ENCODE measurements at regions not wholly inside any gene's neighbourhood (a gene's known extent, or its start where the extent isn't known, plus 50 kb on each side); places are given as distances from the start of the nearest gene placed in this dataset.

DNA sequence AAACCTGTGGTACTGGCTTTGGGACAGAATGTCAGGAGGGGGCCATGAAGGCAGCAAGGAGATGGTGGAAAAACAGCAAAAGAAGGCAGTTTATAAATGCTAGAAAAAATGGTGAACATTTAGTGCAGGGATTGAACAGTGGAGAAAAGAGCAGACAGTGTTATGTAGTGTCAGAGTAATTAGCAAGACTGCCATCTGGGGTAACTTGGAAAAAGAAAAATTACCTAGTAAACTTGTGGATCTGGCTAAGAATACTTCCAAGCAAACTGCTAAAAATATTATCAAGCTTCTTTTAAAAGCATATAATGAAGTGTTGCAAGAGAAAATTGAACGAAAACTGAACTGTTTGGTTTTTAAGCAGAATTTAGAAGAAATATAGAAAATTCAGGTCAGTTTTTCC lies 267.8 kb downstream of the INSIG2 start:
- no peak overlapping the region for H2BK15ac ChIP-seq (ENCODE audit: low read depth, poor library complexity, severe bottlenecking)
- H4K8ac ChIP-seq (ENCODE audit: low read length): no peak overlapping the region
- no peak overlapping the region for H3K27ac ChIP-seq (ENCODE audit: low read length, poor library complexity, severe bottlenecking)
- peaks cover 3% of the 10 kb centered on the region for H3K9me3 ChIP-seq (ENCODE audit: control insufficient read depth, low read length)
- no peaks in the 10 kb centered on the region for H3K27me3 ChIP-seq (ENCODE audit: control insufficient read depth in 1 of 2, insufficient read depth in 1 of 2, low read length in 2 of 2)
- no peak overlapping the region for H3K23ac ChIP-seq (ENCODE audit: low read length in 2 of 2)
- DNase-seq: no peak
- H2BK120ac ChIP-seq (ENCODE audit: low read depth, low read length): no peak overlapping the region
- no peaks in the 10 kb centered on the region for H3K4me1 ChIP-seq (ENCODE audit: control insufficient read depth, insufficient read depth, low read depth, low read length)
- H3K4me3 ChIP-seq (ENCODE audit: insufficient read depth in 1 of 2, low read depth in 1 of 2, low read length in 2 of 2): no peak overlapping the region
- no peaks in the 10 kb centered on the region for H3K36me3 ChIP-seq (ENCODE audit: control insufficient read depth in 1 of 2, insufficient read depth in 2 of 2, low read depth in 1 of 2, low read length in 2 of 2)
- H2BK5ac ChIP-seq (ENCODE audit: low read depth, low read length, poor library complexity, severe bottlenecking): no peak overlapping the region
- no peak overlapping the region for H3K4me2 ChIP-seq (ENCODE audit: low read length, poor library complexity, severe bottlenecking)
- H3K14ac ChIP-seq (ENCODE audit: low read length in 2 of 2): no peak overlapping the region
- no peaks in the 10 kb centered on the region for H3K79me1 ChIP-seq (replicated peaks; ENCODE audit: low read length, poor library complexity, severe bottlenecking)
- WGBS: no CpG with 5 or more reads among the region's 1 CpG
- no peak overlapping the region for H3K9ac ChIP-seq (ENCODE audit: low read length)
- H3K4ac ChIP-seq (ENCODE audit: low read depth in 1 of 2, low read length in 2 of 2): no peak overlapping the region
- H2AFZ ChIP-seq (ENCODE audit: low read depth, low read length): no peak overlapping the region
- no peak overlapping the region for H2AK5ac ChIP-seq (ENCODE audit: low read length, severe bottlenecking)
- H4K91ac ChIP-seq (ENCODE audit: low read length): no peak overlapping the region
- H2BK12ac ChIP-seq (ENCODE audit: low read length in 2 of 2): no peak overlapping the region
- no peak overlapping the region for H3K18ac ChIP-seq (ENCODE audit: low read depth in 1 of 2, low read length in 2 of 2)

DNA sequence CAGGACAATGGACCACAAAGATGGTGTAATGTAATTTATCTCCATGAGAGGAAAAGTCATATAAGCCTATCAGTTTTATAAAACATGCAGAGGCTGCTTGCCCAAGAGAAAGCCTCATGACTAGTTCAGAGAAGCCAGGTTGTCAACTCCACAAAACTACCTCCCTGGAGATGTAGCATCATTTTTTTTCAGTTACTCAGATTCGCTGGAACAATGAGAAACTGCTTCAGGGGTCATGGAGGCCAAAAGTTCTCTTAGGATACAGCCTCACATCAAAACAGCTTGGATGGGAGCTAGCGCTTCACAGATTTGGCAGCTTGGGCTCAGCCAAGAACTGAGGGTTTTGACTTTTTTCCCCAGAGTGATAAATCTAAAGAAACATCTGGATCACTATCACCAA lies 263.5 kb downstream of the INSIG2 start:
- Histone ChIP-seq H3K27me3 (ENCODE audit: control insufficient read depth in 1 of 2, insufficient read depth in 1 of 2, low read length in 2 of 2) (no peaks in the 10 kb centered on the region), H3K4me3 (ENCODE audit: insufficient read depth in 1 of 2, low read depth in 1 of 2, low read length in 2 of 2) (no peak overlapping the region), H4K91ac (ENCODE audit: low read length) (no peak overlapping the region), H3K4me2 (ENCODE audit: low read length, poor library complexity, severe bottlenecking) (no peak overlapping the region), H2BK15ac (ENCODE audit: low read depth, poor library complexity, severe bottlenecking) (no peak overlapping the region), H3K18ac (ENCODE audit: low read depth in 1 of 2, low read length in 2 of 2) (no peak overlapping the region), H2BK5ac (ENCODE audit: low read depth, low read length, poor library complexity, severe bottlenecking) (no peak overlapping the region), H2BK12ac (ENCODE audit: low read length in 2 of 2) (no peak overlapping the region), H3K36me3 (ENCODE audit: control insufficient read depth in 1 of 2, insufficient read depth in 2 of 2, low read depth in 1 of 2, low read length in 2 of 2) (no peaks in the 10 kb centered on the region), H3K4me1 (ENCODE audit: control insufficient read depth, insufficient read depth, low read depth, low read length) (no peaks in the 10 kb centered on the region), H3K14ac (ENCODE audit: low read length in 2 of 2) (no peak overlapping the region), H3K4ac (ENCODE audit: low read depth in 1 of 2, low read length in 2 of 2) (no peak overlapping the region), H2AFZ (ENCODE audit: low read depth, low read length) (no peak overlapping the region), H3K9me3 (ENCODE audit: control insufficient read depth, low read length) (peaks cover 8% of the 10 kb centered on the region), H2AK5ac (ENCODE audit: low read length, severe bottlenecking) (no peak overlapping the region), H2BK120ac (ENCODE audit: low read depth, low read length) (no peak overlapping the region), H3K27ac (ENCODE audit: low read length, poor library complexity, severe bottlenecking) (no peak overlapping the region), H4K8ac (ENCODE audit: low read length) (no peak overlapping the region), H3K79me1 (replicated peaks; ENCODE audit: low read length, poor library complexity, severe bottlenecking) (no peaks in the 10 kb centered on the region), H3K23ac (ENCODE audit: low read length in 2 of 2) (no peak overlapping the region), H3K9ac (ENCODE audit: low read length) (no peak overlapping the region)
- 58% methylated on average over 2 of the region's 2 CpGs for WGBS
- no peak for DNase-seq

DNA sequence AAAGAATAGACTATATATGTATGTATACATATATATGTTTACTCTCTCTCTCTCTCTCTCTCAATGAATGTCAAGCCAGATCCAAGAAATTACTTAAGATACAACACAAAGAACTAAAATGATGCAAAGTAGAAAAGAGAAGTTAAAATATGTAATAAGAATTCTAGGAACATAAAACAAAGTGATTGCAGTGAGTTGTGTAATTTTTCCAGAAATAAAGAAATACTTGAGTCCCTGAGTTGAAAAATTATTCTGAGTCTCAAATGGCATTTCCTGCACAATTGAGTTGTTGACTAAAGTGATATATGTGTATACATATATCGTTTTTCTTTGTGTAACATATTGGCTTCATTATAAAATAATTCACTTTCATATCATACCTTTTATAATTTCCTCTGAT lies 262.4 kb downstream of the INSIG2 start:
- no peak overlapping the region for H3K18ac ChIP-seq (ENCODE audit: low read depth in 1 of 2, low read length in 2 of 2)
- no peaks in the 10 kb centered on the region for H3K4me1 ChIP-seq (ENCODE audit: control insufficient read depth, insufficient read depth, low read depth, low read length)
- H3K14ac ChIP-seq (ENCODE audit: low read length in 2 of 2): no peak overlapping the region
- no peak for DNase-seq
- no peak overlapping the region for H4K8ac ChIP-seq (ENCODE audit: low read length)
- no peak overlapping the region for H4K91ac ChIP-seq (ENCODE audit: low read length)
- peaks cover 7% of the 10 kb centered on the region for H3K9me3 ChIP-seq (ENCODE audit: control insufficient read depth, low read length)
- no peak overlapping the region for H2BK15ac ChIP-seq (ENCODE audit: low read depth, poor library complexity, severe bottlenecking)
- H3K4me3 ChIP-seq (ENCODE audit: insufficient read depth in 1 of 2, low read depth in 1 of 2, low read length in 2 of 2): no peak overlapping the region
- H3K27ac ChIP-seq (ENCODE audit: low read length, poor library complexity, severe bottlenecking): no peak overlapping the region
- no peak overlapping the region for H2AK5ac ChIP-seq (ENCODE audit: low read length, severe bottlenecking)
- no peak overlapping the region for H2AFZ ChIP-seq (ENCODE audit: low read depth, low read length)
- H3K4ac ChIP-seq (ENCODE audit: low read depth in 1 of 2, low read length in 2 of 2): no peak overlapping the region
- H3K27me3 ChIP-seq (ENCODE audit: control insufficient read depth in 1 of 2, insufficient read depth in 1 of 2, low read length in 2 of 2): no peaks in the 10 kb centered on the region
- no peak overlapping the region for H2BK120ac ChIP-seq (ENCODE audit: low read depth, low read length)
- no peak overlapping the region for H2BK5ac ChIP-seq (ENCODE audit: low read depth, low read length, poor library complexity, severe bottlenecking)
- no peak overlapping the region for H3K9ac ChIP-seq (ENCODE audit: low read length)
- H3K79me1 ChIP-seq (replicated peaks; ENCODE audit: low read length, poor library complexity, severe bottlenecking): no peaks in the 10 kb centered on the region
- H2BK12ac ChIP-seq (ENCODE audit: low read length in 2 of 2): no peak overlapping the region
- no CpG with 5 or more reads among the region's 1 CpG for WGBS
- no peak overlapping the region for H3K23ac ChIP-seq (ENCODE audit: low read length in 2 of 2)
- no peaks in the 10 kb centered on the region for H3K36me3 ChIP-seq (ENCODE audit: control insufficient read depth in 1 of 2, insufficient read depth in 2 of 2, low read depth in 1 of 2, low read length in 2 of 2)
- H3K4me2 ChIP-seq (ENCODE audit: low read length, poor library complexity, severe bottlenecking): no peak overlapping the region

DNA sequence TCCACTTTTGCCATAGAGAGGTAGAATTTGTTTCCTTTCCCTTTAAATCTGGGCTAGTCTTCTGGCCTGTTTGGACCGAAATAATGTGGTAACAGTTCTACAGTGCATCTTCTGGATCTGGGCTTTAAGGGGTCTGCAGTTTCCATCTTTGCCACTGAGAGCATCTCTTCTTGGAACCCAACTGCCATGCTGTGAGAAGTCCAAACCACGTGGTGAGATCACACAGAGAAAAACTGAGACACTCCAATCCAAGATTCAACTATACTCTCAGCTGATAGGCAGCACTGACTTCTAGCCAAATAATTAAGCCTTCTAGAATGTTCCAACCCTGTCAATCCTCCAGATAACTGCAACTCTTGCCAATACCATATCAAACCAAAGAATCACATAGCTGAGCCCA lies 261.1 kb downstream of the INSIG2 start:
- no peaks in the 10 kb centered on the region for H3K79me1 ChIP-seq (replicated peaks; ENCODE audit: low read length, poor library complexity, severe bottlenecking)
- H2AK5ac ChIP-seq (ENCODE audit: low read length, severe bottlenecking): no peak overlapping the region
- no peak overlapping the region for H2BK12ac ChIP-seq (ENCODE audit: low read length in 2 of 2)
- peaks cover 7% of the 10 kb centered on the region for H3K9me3 ChIP-seq (ENCODE audit: control insufficient read depth, low read length)
- H4K8ac ChIP-seq (ENCODE audit: low read length): no peak overlapping the region
- no peak overlapping the region for H3K4ac ChIP-seq (ENCODE audit: low read depth in 1 of 2, low read length in 2 of 2)
- no peak overlapping the region for H4K91ac ChIP-seq (ENCODE audit: low read length)
- no peak for DNase-seq
- H2AFZ ChIP-seq (ENCODE audit: low read depth, low read length): no peak overlapping the region
- no peaks in the 10 kb centered on the region for H3K4me1 ChIP-seq (ENCODE audit: control insufficient read depth, insufficient read depth, low read depth, low read length)
- no peaks in the 10 kb centered on the region for H3K36me3 ChIP-seq (ENCODE audit: control insufficient read depth in 1 of 2, insufficient read depth in 2 of 2, low read depth in 1 of 2, low read length in 2 of 2)
- H3K14ac ChIP-seq (ENCODE audit: low read length in 2 of 2): no peak overlapping the region
- H3K4me3 ChIP-seq (ENCODE audit: insufficient read depth in 1 of 2, low read depth in 1 of 2, low read length in 2 of 2): no peak overlapping the region
- no peak overlapping the region for H2BK15ac ChIP-seq (ENCODE audit: low read depth, poor library complexity, severe bottlenecking)
- H3K23ac ChIP-seq (ENCODE audit: low read length in 2 of 2): no peak overlapping the region
- 58% methylated on average over 2 of the region's 2 CpGs for WGBS
- H3K4me2 ChIP-seq (ENCODE audit: low read length, poor library complexity, severe bottlenecking): no peak overlapping the region
- H2BK5ac ChIP-seq (ENCODE audit: low read depth, low read length, poor library complexity, severe bottlenecking): no peak overlapping the region
- no peak overlapping the region for H3K9ac ChIP-seq (ENCODE audit: low read length)
- no peak overlapping the region for H2BK120ac ChIP-seq (ENCODE audit: low read depth, low read length)
- no peak overlapping the region for H3K18ac ChIP-seq (ENCODE audit: low read depth in 1 of 2, low read length in 2 of 2)
- H3K27ac ChIP-seq (ENCODE audit: low read length, poor library complexity, severe bottlenecking): no peak overlapping the region
- H3K27me3 ChIP-seq (ENCODE audit: control insufficient read depth in 1 of 2, insufficient read depth in 1 of 2, low read length in 2 of 2): no peaks in the 10 kb centered on the region
